Lung (tissue), 11 donors: ENCODE measurements at regions not wholly inside any gene's neighbourhood (a gene's known extent, or its start where the extent isn't known, plus 50 kb on each side); places are given as distances from the start of the nearest gene placed in this dataset.
A peak's percentile ranks its signal among the peaks of the same experiment; 100 is the strongest.

Source experiments
- ATAC-seq: fragments of 200-7000 bp; cut with Tn5 transposase; one replicate; pipeline ENCODE4 v1.9.1; 2020; ENCODE audit warnings: moderate number of reproducible peaks; ENCODE audit not compliant: insufficient read depth, low FRiP score
- DNase-seq, 3 donors: peaks; one replicate each; pipeline ENCODE4 v3.0.0-alpha.2; 2013 to 2017
- H3K27ac ChIP-seq, 2 donors: one replicate each; pipeline ENCODE4 v1.5.1; 2013; ENCODE audit warnings: mild to moderate bottlenecking in 2 of 2, moderate library complexity in 2 of 2, control low read depth in 1 of 2, inconsistent platforms in 1 of 2, low read depth in 1 of 2, low read length in 1 of 2
- H3K27me3 ChIP-seq, 3 donors: one replicate each; pipeline ENCODE4 v1.5.1; 2013; ENCODE audit warnings: low read length in 2 of 3; ENCODE audit not compliant: control insufficient read depth in 3 of 3, insufficient read depth in 3 of 3
- H3K36me3 ChIP-seq, 4 donors: one replicate each; pipeline ENCODE4 v1.5.1; 2013; ENCODE audit warnings: low read length in 4 of 4, mild to moderate bottlenecking in 1 of 4, moderate library complexity in 1 of 4; ENCODE audit not compliant: control insufficient read depth in 4 of 4, insufficient read depth in 4 of 4
- H3K4me1 ChIP-seq, 5 donors: one replicate each; pipeline ENCODE4 v1.5.1; 2013; ENCODE audit warnings: low read length in 5 of 5, mild to moderate bottlenecking in 2 of 5, moderate library complexity in 1 of 5; ENCODE audit not compliant: control insufficient read depth in 5 of 5, insufficient read depth in 5 of 5
- H3K4me3 ChIP-seq: one replicate; pipeline ENCODE4 v1.5.1; 2013; ENCODE audit warnings: mild to moderate bottlenecking, control low read depth, moderate library complexity
- H3K9ac ChIP-seq, 2 donors: one replicate each; pipeline ENCODE4 v1.5.1; 2013; ENCODE audit warnings: low read length in 2 of 2, control low read depth in 1 of 2; ENCODE audit not compliant: insufficient read depth in 1 of 2
- H3K9me3 ChIP-seq, 4 donors: one replicate each; pipeline ENCODE4 v1.5.1; 2013; ENCODE audit warnings: low read length in 3 of 4, mild to moderate bottlenecking in 1 of 4, moderate library complexity in 1 of 4; ENCODE audit not compliant: control insufficient read depth in 4 of 4, insufficient read depth in 3 of 4
- CTCF ChIP-seq: IDR thresholded peaks from 2 replicates; pipeline ENCODE4 v1.5.1; 2012; ENCODE audit warnings: mild to moderate bottlenecking; ENCODE audit errors: control extremely low read depth, extremely low read depth
- WGBS, 2 donors: extraction: QIAGEN DNeasy Blood & Tissue Kit; methylation state at CpG; one replicate each; pipeline ENCODE4 v1.1.7; 2013; 5-methylcytosine and 5-hydroxymethylcytosine counted together
- donor health status: control.
- donor health status: control.
- donor health status: Bipolar disorder and iron deficiency.
- donor health status: healthy.
- donor health status: DM: yes; HTN: yes; CAD: no.

- Histone ChIP-seq H3K27ac (no peak overlapping the region), H3K4me3 (no peak overlapping the region), H3K9ac (no peak overlapping the region), H3K4me1 (no peaks in the 10 kb centered on the region), H3K27me3 (no peaks in the 10 kb centered on the region), H3K36me3 (no peaks in the 10 kb centered on the region), H3K9me3 (no peaks in the 10 kb centered on the region)
- ATAC-seq (no peak), DNase-seq (peak in 1 of 3 donors; percentile 17)
- no peak for TF ChIP-seq CTCF
- 50 to 68% methylated on average over 2 of the region's 2 CpGs for WGBS, 2 donors
Measured at GRCh38 chr1:191585095-191585494, 573.2 kb upstream of the RGS18 start.

GRCh38 chr1:191588905-191589304 is 569.4 kb upstream of the RGS18 start:
- DNase-seq (no peak), ATAC-seq (no peak)
- Histone ChIP-seq H3K9ac (no peak overlapping the region), H3K4me1 (peaks cover 0 to 8% (median 0%) of the 10 kb centered on the region in 5 donors), H3K27me3 (no peaks in the 10 kb centered on the region), H3K9me3 (no peaks in the 10 kb centered on the region), H3K4me3 (no peak overlapping the region), H3K27ac (no peak overlapping the region), H3K36me3 (no peaks in the 10 kb centered on the region)
- WGBS, 2 donors: 85 to 90% methylated on average over 1 of the region's 1 CpG
- no peak for TF ChIP-seq CTCF

GRCh38 chr1:191589536-191589935 is 568.7 kb upstream of the RGS18 start:
- Histone ChIP-seq H3K4me3 (no peak overlapping the region), H3K27ac (no peak overlapping the region), H3K9me3 (no peaks in the 10 kb centered on the region), H3K36me3 (no peaks in the 10 kb centered on the region), H3K27me3 (no peaks in the 10 kb centered on the region), H3K4me1 (peaks cover 0 to 9% (median 0%) of the 10 kb centered on the region in 5 donors), H3K9ac (no peak overlapping the region)
- ATAC-seq: no peak
- DNase-seq: no peak
- TF ChIP-seq CTCF: no peak
- WGBS, 2 donors: 83 to 87% methylated on average over 4 of the region's 4 CpGs

- DNase-seq (no peak), ATAC-seq (no peak)
- 79 to 81% methylated on average over 3 of the region's 3 CpGs for WGBS, 2 donors
- H3K36me3 ChIP-seq: no peaks in the 10 kb centered on the region
- H3K4me3 ChIP-seq: no peak overlapping the region
- no peak overlapping the region for H3K27ac ChIP-seq
- TF ChIP-seq CTCF: no peak
- H3K9ac ChIP-seq: no peak overlapping the region
- no peaks in the 10 kb centered on the region for H3K9me3 ChIP-seq
- peaks cover 0 to 9% (median 0%) of the 10 kb centered on the region in 5 donors for H3K4me1 ChIP-seq
- H3K27me3 ChIP-seq: no peaks in the 10 kb centered on the region
Measured at GRCh38 chr1:191590578-191590977, 567.7 kb upstream of the RGS18 start.
